Uterus (tissue), 3 donors: ENCODE measurements at regions not wholly inside any gene's neighbourhood (a gene's known extent, or its start where the extent isn't known, plus 50 kb on each side); places are given as distances from the start of the nearest gene placed in this dataset.

ENCODE experiments used
- DNase-seq, 2 donors: peaks; one replicate each; pipeline ENCODE4 v3.0.0-alpha.2; 2019 to 2020
- H3K27ac ChIP-seq, 2 donors: fragments of 200-600 bp; sonication (generic); 1 replicate in 1 of 2; 2 replicates in 1 of 2; pipeline ENCODE4 v1.5.1; 2016 to 2018
- H3K27me3 ChIP-seq, 2 donors: fragments of 200-600 bp; sonication (generic); one replicate each; pipeline ENCODE4 v1.5.1; 2018 to 2019; ENCODE audit warnings: control low read depth in 1 of 2
- H3K36me3 ChIP-seq, 2 donors: fragments of 200-600 bp; sonication (generic); one replicate each; pipeline ENCODE4 v1.5.1; 2019; ENCODE audit warnings: control low read depth in 1 of 2
- H3K4me1 ChIP-seq, 2 donors: fragments of 200-600 bp; sonication (generic); one replicate each; pipeline ENCODE4 v1.5.1; 2018 to 2019; ENCODE audit warnings: control low read depth in 1 of 2
- H3K4me3 ChIP-seq, 2 donors: fragments of 200-600 bp; sonication (generic); 1 replicate in 1 of 2; 2 replicates in 1 of 2; pipeline ENCODE4 v1.5.1; 2018 to 2019; ENCODE audit warnings: mild to moderate bottlenecking in 1 of 2
- H3K9me3 ChIP-seq, 2 donors: fragments of 200-600 bp; sonication (generic); one replicate each; pipeline ENCODE4 v1.5.1; 2019; ENCODE audit warnings: control low read depth in 1 of 2
- POLR2A ChIP-seq, 2 donors: fragments of 450-650 bp; IDR thresholded peaks; one replicate each; pipeline ENCODE4 v1.6.1; 2016; ENCODE audit warnings: antibody characterized with exemption in 2 of 2, mild to moderate bottlenecking in 1 of 2, moderate library complexity in 1 of 2
- intact Hi-C: fragments of 100-400 bp; cut with DNase I; formaldehyde crosslinking; loops from one replicate; pipeline ENCODE4 v1.15.1; 2023; ENCODE audit warnings: low total_unique reads
- TF ChIP-seq, protein P1 (sequence below), 4 experiments: fragments of 200-600 bp in 2 of 4; fragments of 450-650 bp in 2 of 4; sonication (generic) in 2 of 4; IDR thresholded peaks; one replicate each; pipeline ENCODE4 v1.5.1; 2016 to 2019; ENCODE audit warnings: antibody characterized with exemption in 4 of 4, mild to moderate bottlenecking in 2 of 4, moderate library complexity in 1 of 4
- donor health status: DM: yes; HTN: yes; CAD: no.

DNA sequence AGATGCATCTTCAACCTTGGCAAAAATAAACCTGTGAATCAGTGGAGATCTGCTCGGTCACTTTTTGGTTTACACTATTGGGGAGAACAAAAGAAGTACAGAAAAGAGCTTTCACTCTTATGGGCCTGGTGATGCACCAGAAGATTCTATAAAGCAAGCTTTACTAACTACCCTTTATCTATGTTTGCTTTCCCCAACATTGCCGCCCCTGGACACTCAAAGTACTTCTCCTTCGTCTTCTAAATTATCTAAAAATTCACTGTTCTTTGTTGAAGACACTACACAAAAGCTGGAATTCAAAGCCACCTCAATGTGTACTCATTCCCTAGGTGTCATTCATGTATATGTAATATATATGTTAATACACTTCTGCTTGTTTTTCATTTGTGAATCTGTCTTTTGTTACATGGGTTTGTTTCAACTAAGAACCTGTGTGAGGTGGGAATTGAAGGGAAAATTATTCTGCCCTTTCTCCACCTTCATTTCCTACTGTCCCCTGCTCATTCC is 97.9 kb upstream of the BTN3A2 start:
- no peaks in the 10 kb centered on the region for H3K9me3 ChIP-seq
- DNase-seq, result no peak
- intact Hi-C loops, result no loop called here
- no peak overlapping the region for H3K27ac ChIP-seq
- TF ChIP-seq, protein P1, sequence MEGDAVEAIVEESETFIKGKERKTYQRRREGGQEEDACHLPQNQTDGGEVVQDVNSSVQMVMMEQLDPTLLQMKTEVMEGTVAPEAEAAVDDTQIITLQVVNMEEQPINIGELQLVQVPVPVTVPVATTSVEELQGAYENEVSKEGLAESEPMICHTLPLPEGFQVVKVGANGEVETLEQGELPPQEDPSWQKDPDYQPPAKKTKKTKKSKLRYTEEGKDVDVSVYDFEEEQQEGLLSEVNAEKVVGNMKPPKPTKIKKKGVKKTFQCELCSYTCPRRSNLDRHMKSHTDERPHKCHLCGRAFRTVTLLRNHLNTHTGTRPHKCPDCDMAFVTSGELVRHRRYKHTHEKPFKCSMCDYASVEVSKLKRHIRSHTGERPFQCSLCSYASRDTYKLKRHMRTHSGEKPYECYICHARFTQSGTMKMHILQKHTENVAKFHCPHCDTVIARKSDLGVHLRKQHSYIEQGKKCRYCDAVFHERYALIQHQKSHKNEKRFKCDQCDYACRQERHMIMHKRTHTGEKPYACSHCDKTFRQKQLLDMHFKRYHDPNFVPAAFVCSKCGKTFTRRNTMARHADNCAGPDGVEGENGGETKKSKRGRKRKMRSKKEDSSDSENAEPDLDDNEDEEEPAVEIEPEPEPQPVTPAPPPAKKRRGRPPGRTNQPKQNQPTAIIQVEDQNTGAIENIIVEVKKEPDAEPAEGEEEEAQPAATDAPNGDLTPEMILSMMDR (IDR thresholded peaks at IDR 0.05), result no peak
- TF ChIP-seq POLR2A (IDR thresholded peaks at IDR 0.05), result no peak
- H3K4me1 ChIP-seq, result peaks cover 0 to under 1% of the 10 kb centered on the region in 2 donors
- H3K27me3 ChIP-seq, result peaks cover 1 to 6% of the 10 kb centered on the region in 2 donors
- H3K4me3 ChIP-seq, result no peak overlapping the region
- no peaks in the 10 kb centered on the region for H3K36me3 ChIP-seq

DNA sequence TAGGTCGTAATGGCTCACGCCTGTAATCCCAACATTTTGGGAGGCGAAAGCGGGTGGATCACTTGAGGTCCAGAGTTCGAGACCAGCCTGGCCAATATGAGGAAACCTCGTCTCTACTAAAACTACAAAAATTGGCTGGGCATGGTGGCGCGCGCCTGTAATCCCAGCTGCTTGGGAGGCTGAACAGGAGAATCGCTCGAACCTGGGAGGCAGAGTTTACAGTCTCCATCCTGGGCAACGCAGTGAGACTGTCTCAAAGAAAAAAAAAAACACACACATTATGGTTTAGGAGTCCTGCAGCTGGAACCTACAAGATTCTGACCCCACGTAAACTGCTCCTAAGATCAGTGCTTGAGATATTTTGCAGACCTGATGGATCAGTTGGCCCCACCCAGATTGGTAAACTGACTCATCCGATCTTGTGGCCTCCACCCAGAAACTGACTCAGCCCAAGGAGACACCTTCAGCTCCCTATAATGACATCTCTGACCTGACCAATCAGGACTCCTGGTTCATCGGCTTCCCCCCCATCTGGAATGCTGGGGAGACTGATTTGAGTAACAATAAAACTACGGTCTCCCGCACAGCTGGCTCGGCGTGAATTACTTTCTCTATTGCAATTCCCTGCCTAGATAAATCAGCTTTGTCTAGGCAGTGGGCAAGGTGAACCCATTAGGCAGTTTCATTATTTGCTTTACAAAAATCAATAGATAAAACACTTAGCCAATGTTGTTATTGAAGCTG is 96.2 kb upstream of the BTN3A2 start:
- intact Hi-C loops, result no loop called here
- H3K27me3 ChIP-seq, result peaks cover 4 to 6% of the 10 kb centered on the region in 2 donors
- DNase-seq, result no peak
- no peak overlapping the region for H3K4me3 ChIP-seq
- H3K27ac ChIP-seq, result no peak overlapping the region
- TF ChIP-seq, protein P1 (IDR thresholded peaks at IDR 0.05), result no peak
- no peak for TF ChIP-seq POLR2A (IDR thresholded peaks at IDR 0.05)
- peaks cover 0 to 4% of the 10 kb centered on the region in 2 donors for H3K4me1 ChIP-seq
- no peaks in the 10 kb centered on the region for H3K36me3 ChIP-seq
- no peaks in the 10 kb centered on the region for H3K9me3 ChIP-seq

DNA sequence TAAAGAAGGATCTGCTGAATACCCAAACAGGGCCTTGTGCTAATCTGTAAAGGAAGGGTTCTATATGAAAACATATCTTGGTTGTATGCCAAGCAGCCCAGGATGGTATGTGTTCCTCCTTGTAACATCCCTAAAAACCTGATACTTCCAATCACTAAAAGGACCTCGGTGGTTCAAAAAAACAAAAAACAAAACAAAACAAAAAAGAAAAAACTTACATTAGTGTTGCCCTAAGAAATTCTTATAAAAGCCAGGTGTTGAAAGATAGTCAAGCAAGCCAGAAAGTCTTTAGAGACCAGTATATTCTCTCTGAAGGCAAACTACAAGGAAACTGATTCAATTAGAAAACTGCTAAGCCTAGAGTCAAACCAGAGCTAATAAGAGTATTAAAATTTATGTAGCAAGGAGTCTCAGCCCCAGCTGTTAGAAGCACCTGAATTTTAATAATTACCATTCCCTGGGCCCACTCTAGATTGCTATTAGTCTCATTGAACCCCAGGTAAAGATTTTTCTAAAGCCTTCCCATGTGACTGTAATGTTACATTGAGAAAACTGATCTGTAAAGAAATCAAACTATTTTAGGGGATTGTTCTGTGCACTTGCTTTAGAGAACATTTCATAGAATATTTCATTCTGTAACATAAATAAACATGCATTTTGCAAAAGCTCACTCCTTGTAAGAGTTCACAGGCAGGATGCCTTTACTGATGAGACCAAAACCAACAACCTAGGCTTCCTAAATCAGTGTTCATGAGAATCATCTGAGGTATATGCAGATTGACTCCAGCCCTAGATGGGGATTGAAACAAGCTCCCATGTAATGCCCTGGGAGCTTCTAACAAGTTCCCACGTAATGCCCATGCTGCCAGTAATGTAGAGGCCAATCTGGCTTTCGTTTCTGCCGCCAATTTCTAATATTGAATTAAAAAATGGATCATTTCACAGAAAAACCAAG is 95.2 kb upstream of the BTN3A2 start:
- peaks cover 4 to 6% of the 10 kb centered on the region in 2 donors for H3K27me3 ChIP-seq
- peaks cover 0 to 4% of the 10 kb centered on the region in 2 donors for H3K4me1 ChIP-seq
- TF ChIP-seq, protein P1 (IDR thresholded peaks at IDR 0.05), result no peak
- no peak for TF ChIP-seq POLR2A (IDR thresholded peaks at IDR 0.05)
- intact Hi-C loops, result loop anchor here (10.0 kb wide), 1 partner anchor 45 kb away; a partner anchor contains a TSS
- no peaks in the 10 kb centered on the region for H3K9me3 ChIP-seq
- no peak for DNase-seq
- H3K27ac ChIP-seq, result no peak overlapping the region
- no peaks in the 10 kb centered on the region for H3K36me3 ChIP-seq
- no peak overlapping the region for H3K4me3 ChIP-seq

DNA sequence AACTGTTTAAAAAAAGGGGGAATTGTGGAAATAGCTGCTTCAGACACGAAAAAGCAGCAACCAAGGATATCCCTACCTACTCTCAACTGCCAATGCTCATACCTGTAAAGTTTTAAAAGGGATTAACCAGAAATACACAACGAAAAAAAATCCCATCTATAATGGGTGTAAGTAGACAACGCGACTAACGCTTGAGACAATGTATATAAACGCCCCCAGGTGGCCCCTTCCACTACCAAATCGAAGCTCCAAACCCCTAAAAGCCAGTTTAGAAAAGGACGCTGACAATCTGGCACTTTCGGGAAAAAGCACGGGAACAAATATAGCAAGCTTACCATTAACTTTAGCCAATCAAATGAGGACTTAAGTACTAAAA is 94.5 kb upstream of the BTN3A2 start:
- Histone ChIP-seq H3K9me3 (no peaks in the 10 kb centered on the region), H3K27me3 (peaks cover 4 to 6% of the 10 kb centered on the region in 2 donors), H3K36me3 (no peaks in the 10 kb centered on the region), H3K27ac (no peak overlapping the region), H3K4me1 (peaks cover 0 to 4% of the 10 kb centered on the region in 2 donors), H3K4me3 (no peak overlapping the region)
- TF ChIP-seq, protein P1 (IDR thresholded peaks at IDR 0.05), result no peak
- TF ChIP-seq POLR2A (IDR thresholded peaks at IDR 0.05), result no peak
- no peak for DNase-seq
- intact Hi-C loops, result loop anchor here (10.0 kb wide), 1 partner anchor 46 kb away; a partner anchor contains a TSS
